Fibroblast of upper back skin (primary cell): ENCODE measurements at regions not wholly inside any gene's neighbourhood (a gene's known extent, or its start where the extent isn't known, plus 50 kb on each side); places are given as distances from the start of the nearest gene placed in this dataset.
"Not testable (repeated sequence)": the region's sequence is repeated elsewhere in the genome, so short reads cannot be mapped to it uniquely, and the experiment has no call there.

Source experiments
- DNase-seq: peaks from one replicate; pipeline ENCODE4 v3.0.0-alpha.2; 2013

DNA sequence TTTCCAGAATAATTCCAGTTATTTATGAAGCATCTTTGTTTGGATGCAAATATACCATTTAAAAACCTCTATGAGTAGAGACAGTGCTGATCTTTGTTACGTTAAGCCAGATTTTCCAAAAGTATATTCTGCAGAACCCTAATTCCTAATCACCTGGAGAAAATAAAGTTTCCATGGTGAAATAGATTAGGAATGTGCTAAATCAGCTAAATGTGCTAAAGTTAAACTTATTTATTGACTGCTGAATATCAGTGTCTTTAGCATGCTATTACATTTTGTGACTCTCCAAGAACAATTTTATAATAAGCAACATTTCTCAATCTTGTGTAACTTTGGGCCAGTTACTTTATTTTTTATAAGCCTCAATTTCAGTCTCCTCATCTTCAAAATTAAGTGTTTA lies 196.3 kb upstream of the NFIA start:
- no peak for DNase-seq

DNA sequence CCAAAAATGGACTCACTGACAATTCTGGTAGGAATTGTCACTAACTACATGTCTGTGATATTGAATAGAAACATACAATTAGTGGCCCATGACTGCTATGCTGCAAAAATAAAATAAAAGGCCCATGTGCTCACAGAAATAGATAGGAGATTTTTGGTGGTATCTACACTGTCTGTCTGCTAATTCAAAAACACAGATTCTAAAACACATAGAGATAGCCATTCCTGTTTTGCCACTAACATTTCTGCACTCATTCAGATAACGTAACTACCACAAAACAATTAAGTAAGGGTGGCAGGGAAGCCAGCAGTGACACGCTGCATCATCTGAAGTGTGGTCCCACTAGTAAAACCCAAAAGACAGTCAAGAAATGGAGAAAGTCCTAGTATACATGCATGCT lies 202.2 kb upstream of the NFIA start:
- no peak for DNase-seq

DNA sequence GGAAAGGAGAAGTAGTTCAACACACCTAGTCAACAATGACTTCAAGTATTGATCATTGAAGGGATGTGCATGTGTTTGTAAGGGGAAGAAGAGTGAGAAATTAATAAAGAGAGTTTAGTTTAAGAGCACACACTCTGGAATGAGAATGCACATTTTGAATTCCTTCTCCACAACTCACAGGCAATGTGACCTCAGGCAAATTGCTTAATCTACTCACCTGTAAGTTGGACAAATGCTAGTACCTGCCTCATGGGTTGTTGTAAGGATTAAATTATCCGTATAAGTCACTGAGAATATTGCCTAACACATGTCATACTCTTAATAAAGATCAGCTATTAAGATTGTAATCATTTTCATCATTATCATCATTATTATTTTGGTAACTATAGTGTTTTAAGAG lies 204.0 kb upstream of the NFIA start:
- DNase-seq: no peak

DNA sequence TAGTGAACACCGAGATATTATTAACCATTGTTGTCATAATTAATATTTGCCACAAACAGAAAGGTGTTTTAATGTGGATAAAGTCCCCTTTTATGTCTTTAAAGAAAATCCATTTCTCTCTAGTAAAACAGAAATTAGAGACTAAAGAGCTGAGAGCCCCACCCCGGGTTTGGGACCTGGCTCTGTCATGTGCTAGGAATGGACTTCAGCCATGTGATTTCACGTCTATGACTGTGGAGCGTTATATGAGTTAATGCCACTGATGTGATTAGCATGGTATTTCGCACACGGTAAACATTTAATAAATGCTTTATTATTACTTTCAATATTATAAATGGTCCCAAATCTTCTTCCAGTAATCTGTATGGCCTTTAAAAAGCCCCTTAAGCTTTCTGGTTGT lies 205.0 kb upstream of the NFIA start:
- no peak for DNase-seq

DNA sequence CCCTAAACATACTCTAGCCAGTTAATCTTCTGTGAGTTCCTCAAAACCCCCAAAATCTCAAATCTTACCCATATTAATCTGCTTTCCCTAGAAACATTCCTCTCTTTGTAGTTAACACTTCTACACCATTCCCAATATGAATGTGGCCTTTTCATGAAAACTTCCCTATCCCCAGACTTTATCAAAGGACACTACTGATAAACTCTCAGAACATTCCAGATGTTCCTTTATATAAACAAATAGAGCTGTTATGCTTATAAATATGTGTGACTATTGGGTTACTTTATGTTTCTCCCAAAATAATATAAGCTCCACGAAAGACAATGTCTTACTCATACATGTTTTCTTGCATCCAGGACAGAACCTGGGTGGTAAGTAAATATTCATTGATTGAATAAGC lies 205.4 kb upstream of the NFIA start:
- no peak for DNase-seq

DNA sequence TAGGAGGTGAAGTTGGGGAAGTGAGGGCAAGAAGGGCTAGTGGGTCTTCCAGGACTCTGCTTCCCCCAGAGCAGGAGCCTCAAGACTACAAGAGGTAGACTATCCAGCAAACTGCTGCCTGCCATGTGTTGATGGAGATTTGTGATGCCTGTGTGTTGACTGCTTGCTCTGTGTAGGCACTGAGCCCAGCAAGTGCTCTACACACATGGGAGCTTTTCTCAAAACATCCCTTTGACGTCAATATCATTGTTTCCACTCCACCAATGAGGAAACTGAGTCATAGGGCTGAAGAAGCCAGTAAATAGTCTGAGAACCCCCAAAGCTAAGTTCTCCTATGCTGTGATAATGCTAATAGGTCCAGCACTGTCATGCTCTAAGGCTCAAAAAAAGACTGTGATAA lies 207.2 kb upstream of the NFIA start:
- no peak for DNase-seq

DNA sequence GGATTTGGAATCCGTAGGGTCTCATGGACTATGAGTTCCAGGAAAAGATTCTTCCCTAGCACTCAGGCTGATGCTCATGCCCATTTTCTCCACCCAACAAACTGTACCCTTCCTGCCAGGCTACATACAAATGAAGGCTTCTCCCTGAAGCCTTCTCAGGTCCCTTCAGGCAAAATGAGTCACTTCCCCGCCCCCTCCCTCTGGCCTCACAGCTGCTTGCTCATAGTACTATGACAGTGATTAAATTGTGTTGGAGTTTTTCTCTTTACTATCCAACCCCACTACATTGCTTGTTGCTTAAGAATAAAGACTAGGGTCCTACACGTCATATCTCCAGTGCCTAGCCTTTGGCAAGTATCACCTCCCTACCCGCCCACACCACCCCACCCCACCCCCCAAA lies 207.6 kb upstream of the NFIA start:
- DNase-seq: peak; percentile 57

DNA sequence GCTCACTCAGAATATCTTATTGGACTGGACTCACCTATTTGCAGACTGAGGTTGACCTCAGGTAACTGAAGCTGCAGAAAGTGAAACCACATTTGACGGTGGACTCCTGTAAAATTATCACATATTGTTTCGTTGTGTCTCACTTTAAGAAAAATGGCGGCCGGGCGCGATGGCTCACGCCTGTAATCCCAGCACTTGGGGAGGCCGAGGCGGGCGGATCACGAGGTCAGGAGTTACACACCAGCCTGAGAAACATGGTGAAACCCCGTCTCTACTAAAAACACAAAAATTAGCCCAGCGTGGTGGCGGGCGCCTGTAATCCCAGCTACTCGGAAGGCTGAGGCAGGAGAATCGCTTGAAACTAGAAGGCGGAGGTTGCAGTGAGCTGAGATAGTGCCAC lies 209.0 kb upstream of the NFIA start:
- not testable (repeated sequence) for DNase-seq

DNA sequence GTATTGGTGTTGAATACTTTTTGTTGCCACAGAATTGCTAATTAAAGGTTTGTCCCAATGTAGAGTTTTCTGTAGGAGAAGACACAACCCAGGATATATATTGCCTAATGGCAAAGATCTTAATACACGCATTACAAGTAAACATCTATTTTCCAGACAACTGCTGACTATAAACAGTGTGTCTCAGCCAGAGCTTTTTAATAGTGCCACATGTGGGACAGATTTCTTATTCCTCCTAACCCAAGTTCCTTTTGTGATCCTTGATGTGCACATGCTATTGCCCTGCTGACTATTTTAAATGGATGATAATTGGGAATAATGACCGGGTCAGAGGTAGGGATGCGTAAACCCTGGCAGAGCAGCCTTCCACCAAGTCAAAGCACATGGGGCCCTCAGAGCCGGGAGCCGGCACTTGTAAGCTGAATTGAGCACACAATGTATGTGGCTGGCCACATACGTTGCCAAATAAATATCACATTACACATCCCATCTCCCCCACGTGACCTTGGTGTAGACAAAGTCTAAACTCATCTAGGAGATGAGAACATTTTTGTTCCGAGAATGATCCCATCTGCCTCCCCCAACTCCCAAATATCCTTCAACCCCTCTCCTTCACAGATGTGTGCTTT lies 209.8 kb upstream of the NFIA start:
- peak; percentile 34 for DNase-seq

DNA sequence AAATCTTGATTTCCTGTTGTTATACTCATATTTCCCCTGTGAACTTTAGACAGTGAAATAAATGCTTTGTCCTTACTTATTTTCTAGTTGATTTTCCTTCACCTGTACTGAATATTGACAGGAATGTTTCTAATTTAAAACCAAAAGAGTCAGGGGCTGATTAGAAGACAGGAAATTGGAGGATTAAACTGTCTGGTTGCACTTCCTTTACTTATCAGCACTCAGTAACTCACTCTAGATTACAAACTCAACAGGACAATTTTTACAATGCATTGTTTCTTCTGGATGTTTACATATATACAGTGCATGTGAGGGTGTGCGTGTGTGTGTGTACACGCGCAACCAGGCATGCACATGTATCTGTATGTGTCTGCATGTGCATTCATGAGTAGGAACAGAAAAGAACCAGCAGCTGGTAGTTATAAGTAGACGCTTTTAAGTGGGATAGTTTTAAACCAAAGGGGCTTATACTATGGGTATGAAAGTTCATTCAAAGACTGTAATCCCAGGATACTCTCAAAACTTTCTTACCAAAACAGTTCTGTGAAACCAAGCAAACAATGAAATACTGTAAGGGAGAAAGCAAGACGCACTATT lies 212.0 kb upstream of the NFIA start:
- no peak for DNase-seq

DNA sequence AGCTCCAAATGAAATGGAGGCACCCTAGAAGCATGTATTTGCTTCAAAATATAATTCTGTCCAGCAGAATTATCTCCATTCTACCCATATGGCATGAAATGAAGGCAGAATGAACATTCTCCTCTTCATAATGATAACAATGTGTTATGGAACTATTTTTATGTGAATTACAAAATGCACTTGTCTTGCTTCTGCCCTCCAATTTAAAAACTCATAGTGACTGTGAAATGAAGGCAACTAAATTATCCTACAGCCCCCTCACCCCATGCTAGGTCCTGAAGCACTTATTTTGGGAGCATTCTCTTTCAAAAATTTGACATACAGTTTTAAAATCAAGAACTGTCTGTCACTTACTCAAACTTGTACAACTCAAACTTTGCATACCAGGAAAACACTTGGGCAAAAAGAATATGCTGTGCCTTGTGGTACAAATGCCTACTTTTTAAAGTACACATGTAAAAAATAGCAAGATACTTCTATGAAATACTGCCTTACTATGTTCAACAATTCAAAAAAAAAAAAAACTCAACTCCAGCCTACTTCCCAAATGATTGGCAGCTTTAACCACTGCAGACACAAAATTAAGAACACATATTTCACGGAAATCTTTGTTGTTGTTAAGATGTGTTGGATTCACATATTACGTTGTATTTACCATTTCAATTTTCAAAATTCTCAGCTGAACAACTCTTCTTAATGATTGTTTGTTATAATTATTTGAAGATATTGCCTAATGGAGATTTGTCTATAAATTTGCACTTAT lies 213.3 kb upstream of the NFIA start:
- DNase-seq: no peak

DNA sequence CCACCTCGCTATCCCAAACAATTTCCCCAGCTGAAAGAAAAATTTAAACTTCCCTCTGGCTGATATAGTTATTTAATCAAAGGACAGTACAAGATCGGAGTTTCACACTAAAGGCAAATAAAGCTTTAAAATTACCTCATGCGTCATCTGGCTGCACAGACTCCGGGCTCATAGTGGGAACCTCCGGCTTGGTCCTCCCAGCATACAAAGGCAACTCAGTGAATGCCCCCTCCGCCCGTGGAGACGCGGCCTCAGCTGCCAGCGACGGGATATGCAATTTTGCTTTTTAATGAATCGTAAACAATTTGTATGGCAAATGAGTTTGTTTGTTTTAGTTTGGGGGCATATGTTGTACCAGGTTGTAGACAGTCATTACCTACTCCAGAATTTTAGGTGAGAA lies 214.6 kb upstream of the NFIA start:
- DNase-seq: no peak

DNA sequence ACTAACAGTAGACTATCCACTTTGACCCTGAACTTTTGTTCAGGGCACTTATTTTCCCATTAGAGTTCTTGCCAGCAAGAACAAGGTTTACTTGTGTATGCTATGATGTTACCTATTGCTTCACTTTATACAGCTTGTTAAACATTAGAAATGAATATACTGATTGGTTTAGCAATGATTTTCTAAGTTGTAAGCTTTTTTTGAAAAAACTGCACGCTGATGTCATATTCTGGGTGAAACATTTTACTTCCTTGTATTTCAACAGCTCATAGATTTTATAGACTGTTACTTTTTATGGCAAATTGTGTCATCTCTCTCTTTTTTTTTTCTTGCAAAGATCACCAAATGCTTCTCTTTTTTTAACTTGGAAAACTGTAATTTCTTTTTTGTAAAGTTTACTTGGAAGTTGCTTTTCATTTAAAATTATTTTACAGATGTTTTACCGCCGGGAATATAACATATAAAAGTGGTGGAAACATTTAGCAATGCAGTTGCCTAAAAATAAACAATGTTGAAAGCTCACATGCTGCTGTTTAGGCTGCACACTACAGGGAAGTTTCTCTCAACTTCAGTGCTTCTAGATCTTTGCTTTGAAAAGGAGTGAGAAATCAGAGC lies 215.3 kb upstream of the NFIA start:
- DNase-seq: no peak

DNA sequence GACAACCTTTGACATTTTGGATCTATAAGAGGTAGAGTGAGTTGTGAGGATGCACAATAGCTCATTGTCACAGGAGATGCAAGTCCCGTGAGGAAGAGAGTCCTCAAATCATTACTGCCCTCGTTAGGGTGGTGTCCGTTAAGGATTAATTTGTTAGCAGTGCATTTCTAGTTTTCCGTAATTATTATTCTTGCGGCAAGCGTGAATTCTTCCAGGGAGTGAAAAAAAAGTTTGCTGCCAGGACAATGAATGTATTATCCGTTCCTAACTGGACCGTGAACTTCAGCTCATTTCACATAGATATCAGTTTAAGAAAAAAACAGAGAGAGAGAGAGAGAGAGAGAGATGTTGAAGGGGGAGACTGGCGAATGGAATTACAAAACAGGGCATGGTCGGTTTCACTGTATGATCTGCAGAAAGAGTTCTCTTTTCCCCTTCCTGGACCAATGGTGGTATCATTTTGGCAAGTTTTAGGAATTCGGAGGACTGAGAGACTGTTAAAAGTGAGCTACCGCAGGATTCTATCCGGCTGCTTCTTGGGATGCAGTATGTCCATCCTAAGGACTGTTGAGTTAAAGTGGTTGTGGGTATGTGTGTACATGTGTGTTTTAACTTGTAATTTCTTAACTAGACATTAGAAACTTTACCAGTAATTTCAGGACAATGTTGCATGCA lies 216.0 kb upstream of the NFIA start:
- DNase-seq: no peak

DNA sequence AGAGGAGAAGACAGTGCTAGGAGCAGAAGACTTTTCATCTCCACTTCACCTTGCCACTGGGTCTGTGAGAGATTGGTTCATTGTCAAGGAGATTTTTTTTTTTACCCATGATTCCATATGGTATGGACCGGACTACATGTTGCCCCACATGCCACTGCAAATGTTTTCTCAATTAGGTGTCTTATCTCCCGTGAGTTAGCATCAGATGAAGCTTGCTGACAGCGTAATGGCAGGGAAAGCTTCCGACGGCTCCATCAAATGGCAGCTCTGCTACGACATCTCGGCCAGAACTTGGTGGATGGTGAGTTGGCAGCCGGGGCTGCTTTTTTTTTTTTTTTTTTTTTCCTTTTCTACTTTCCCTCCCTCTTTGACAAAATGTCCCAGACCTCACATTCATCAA lies 217.2 kb upstream of the NFIA start:
- no peak for DNase-seq

DNA sequence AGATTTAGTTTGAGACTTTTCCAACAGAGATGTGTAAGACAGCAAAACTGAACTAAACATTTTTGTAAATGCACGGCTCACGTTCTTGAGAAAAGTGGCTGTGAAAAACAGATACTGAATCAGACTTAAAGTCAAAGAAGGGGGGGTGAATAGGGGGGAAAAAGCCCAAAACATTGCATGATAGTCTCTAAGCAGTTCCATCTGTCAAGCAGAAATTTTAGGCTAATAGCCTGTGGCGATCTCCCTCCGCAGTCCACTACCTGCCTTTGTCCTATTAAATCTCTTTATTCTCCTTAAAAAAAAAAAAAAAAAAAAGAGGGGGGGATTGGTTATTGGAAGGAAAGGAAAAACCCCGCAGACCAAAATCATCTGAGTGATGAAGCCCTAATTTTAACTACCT lies 217.6 kb upstream of the NFIA start:
- DNase-seq: no peak

DNA sequence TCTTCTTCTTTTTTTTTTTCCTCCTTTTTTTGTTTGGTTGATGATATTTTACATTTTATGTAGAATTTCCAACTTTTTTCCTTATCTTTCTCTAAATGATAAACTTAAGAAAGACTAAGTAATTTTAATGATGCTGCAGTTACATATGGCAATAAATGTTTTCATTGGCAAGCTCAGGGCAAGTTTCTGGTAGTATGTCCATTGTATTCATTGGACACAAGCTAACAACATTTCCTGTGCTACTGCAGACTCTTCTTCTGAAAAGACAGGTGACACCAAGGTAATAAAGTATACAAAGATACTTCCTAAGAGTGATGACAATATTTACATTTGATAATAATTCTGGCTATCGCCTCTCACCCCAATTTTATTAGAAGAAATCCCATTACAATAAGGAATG lies 219.2 kb upstream of the NFIA start:
- DNase-seq: no peak

DNA sequence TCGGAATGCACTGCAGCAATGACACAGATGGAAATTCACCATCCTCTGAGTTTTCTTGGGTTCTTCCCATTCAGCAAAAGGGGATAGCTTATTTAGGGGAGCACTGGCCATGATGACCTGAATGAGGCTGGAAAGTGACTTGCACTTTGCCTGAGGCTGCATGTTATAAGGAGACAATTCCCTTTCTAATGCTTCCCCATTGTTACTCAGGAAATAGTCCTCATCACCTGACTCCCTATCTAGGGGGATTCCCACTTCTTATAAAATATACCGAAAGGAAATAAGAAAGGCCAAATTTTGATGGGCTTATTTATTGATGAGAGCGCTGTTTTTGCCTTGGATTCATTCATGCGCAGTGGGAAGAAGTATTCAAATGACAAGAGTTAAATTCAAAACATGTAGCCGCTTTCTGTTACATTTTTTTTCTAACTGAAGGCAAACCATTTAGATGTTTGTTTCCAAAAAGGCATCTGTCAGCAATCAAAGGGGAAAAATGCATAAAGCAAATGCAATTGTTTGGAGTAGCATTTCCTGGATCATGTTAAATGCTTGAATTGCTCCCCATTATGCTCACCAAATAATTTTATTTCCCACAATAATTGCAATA lies 220.3 kb upstream of the NFIA start:
- DNase-seq: no peak

DNA sequence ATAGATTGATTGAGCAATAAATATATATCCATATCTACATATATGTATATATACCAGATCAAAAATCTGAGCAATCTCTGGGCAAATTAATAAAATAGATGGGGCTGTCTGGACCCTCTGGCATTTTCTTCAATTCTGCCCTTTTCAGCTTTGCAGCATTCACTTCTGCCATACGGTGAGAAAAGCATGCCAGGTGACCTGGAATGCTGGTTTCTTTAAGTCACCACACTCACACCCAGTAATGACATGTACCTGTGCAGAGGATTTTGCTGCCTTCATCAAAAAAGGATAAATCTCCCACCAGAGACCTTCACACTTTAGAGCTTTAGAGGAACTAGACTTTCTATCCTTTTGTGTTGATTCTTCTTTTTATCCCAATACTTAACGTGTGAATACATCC lies 223.2 kb upstream of the NFIA start:
- no peak for DNase-seq

DNA sequence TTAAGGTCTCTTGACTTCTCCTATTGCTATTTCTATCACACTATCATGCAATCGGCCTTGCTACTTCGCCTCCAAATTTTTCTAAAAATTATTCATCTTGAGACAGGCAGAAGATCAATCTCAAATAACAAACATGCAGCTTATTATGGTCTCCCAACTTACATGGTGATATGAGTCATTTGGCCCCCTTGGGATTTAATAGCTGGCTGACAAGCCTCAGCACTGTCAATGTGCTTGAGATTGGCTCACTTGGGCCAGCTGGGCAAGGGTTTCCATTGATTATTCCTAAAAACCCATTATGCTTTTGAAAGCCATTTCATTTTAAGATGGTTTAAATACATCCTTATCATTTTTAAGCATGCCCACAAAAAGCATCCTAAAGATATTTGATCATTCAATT lies 224.5 kb upstream of the NFIA start:
- peak; percentile 14 for DNase-seq

DNA sequence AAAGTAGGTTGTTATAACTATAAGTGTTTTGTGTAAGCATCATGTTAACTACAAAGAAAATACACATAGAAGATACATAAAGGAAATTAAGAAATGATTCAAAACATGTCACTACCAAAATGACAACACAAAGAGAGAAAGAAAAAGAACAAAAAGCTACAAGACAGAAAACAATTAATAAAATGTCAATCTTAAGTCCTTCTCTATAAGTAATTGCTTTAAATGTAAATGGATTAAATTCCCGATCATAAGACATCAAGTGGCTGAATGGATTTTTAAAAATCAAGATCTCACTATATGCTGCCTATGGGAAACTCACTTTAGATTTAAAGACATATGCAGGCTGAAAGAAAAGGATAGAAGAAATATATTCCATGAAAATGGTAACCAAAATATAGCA lies 232.3 kb upstream of the NFIA start:
- DNase-seq: no peak

DNA sequence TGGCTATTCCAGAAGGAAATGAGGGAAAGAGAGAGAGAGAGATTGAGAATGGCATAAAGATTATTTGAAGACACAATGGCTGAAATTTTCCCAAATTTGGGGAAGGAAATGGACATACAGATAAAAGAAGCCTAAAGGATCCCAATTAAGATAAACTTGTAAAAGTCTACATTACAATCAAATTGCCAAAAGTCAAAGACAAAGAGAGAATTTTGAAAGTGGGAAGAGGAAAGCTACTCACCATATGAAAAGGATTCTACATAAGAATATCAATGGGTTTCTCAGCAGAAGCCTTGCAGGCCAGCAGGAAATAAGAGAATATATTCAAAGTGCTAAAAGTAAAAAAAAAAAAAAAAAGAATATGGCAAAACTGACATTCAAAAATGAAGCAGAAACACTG lies 233.0 kb upstream of the NFIA start:
- DNase-seq: no peak

DNA sequence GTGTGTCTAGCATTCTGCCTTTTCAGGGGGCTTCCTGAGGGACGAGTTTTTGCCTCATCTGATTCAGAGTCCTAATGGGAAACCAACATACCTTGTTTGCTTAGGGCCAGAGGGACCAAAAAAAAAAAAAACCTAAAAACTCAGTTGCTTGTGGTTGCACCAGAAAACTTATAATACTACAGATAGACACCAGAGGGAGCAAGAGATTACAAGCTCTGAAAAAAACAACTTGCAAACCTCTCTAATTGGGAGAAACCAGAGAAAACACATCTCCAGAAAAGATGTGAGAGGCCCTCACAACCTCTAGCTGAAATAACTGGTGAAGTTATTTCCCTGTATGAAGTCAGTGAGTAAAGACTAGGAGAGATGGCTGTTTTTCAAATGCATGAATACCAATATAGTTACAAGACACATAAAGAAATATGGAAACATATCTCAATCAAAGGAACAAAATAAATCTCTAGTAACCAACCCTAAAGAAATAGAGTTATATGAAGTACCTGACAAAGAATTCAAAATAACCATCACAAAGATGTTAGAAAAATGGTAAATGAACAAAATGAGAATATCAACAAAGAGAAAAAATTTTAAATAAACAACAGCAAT lies 233.7 kb upstream of the NFIA start:
- peak; percentile 59 for DNase-seq
